NK-92 (cell line): ENCODE measurements at regions not wholly inside any gene's neighbourhood (a gene's known extent, or its start where the extent isn't known, plus 50 kb on each side); places are given as distances from the start of the nearest gene placed in this dataset.
"Not testable (repeated sequence)": the region's sequence is repeated elsewhere in the genome, so short reads cannot be mapped to it uniquely, and the experiment has no call there.

Experiments used
- DNase-seq: peaks from one replicate; lab custom pipeline; 2025; ENCODE audit not compliant: unreplicated experiment; lab: John Stamatoyannopoulos, UW

DNA sequence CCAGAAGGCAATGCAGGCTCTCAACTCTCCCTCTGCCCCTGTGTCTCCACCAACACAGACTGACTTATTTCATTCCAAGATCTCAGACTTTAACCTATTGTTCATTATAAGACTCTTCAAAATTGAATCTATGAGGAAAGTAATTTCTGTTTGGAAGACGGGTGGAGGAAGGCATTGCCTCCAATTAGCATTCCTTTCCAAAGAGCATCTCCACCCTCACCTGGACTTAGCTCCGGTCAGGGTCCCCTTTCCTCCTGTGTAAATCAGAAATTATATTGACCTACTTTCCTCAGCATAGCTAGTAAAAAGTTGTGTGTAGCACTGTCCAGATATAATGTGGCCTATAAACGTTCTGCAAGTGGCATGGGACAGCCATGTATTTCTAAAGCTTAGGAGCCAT, 230.4 kb upstream of the ACVR2A start:
- no peak for DNase-seq

- no peak for DNase-seq
Observed at GRCh38 chr2:147610496-147611040, 234.3 kb upstream of the ACVR2A start.

DNA sequence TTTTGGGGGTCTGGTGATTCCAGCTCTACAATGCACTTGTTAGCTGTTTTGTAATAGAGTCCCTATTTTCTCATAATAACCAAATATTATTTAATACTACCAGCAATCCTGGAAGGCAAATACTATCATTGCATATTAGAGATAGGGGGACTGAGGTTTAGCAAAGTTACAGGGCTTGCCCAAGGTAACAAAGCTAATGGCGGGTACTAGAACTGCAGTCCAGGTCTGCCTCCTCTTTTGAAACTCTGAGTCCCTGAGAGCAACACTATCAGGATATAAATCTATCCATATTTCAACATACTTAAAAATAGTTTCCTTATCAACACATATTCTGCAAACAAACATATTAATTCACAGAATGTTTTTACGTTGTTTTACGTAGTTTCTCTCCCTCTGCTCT, 235.5 kb upstream of the ACVR2A start:
- DNase-seq = no peak

- no peak for DNase-seq
Observed at GRCh38 chr2:147607379-147607778, 237.4 kb upstream of the ACVR2A start.

DNA sequence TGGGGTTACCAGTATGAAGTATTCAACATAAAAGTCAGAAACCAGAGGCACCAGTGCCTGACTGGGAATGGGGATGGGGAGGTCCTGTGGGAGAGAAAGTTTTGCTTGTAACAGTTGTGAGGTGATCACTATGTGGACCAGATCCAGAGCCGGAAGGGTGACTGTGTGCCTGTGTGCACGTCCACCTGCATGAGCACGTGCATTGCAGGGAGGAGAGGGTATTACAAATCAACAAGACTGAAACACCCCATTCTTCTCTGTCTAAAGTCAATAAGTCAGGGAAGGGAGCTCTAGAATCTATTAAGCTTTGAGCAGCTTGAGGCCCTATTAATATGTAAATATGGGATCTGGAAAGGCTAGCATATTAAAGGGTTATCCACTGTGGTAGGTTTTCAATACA, 241.0 kb upstream of the ACVR2A start:
- no peak for DNase-seq

GRCh38 chr2:147603447-147603846, 241.4 kb upstream of the ACVR2A start:
- DNase-seq = no peak

DNA sequence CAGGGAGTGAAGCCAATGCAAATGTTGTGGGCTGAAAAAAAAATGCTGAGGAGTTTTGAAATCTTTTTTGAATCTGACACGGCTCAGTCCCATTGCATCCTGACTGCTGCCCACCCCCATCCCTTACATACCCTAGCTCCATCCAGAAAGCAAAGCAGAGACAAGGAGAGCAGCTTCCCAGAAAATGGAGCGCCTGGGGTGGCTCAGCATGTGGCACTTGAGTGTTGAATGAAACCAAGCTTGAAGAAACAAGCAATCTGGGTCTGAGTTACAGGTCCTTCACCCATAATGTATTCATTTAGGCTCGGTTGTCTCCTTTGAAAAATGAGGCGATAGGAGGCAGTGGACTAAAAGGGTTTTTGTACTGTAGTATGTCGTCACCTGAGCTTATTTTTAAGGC, 244.2 kb upstream of the ACVR2A start:
- DNase-seq = no peak

DNA sequence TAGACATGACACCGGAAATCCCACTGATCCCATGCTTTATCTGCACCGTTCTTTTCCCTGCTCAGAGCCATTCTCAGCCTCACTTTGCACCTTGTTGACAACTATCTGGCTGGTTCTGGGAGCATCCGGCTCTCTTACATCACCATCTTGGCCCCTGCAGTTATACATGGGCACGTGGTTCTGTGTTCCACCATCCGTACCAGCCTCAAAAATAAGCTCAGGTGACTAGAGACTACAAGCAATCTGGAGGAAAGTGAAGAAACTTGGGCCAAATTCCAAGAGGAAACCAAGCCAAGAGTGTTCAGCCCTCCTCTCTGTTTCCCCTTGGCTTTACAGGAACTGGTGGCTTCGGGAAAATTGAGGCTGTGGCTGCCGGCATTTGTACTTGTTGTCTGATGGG, 244.6 kb upstream of the ACVR2A start:
- no peak for DNase-seq

GRCh38 chr2:147595200-147595599, 249.6 kb upstream of the ACVR2A start:
- DNase-seq = no peak

GRCh38 chr2:147594038-147594437, 250.8 kb upstream of the ACVR2A start:
- no peak for DNase-seq

DNA sequence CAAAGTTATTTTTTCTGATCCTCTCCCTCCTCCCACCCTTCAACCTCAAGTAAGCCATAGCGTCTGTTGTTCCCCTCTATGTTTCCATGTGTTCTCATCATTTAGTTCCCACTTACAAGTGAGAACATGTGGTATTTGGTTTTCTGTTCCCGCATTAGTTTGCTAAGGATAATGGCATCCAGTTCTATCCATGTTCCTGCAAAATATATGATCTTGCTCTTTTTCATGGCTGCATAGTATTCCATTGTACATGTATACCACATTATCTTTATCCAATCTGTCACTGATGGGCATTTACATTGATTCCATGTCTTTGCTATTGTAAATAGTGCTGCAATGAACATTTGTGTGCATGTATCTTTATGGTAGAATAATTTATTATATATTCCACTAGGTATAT, 252.0 kb upstream of the ACVR2A start:
- DNase-seq = not testable (repeated sequence)

GRCh38 chr2:147589127-147589526, 255.7 kb upstream of the ACVR2A start:
- no peak for DNase-seq

DNA sequence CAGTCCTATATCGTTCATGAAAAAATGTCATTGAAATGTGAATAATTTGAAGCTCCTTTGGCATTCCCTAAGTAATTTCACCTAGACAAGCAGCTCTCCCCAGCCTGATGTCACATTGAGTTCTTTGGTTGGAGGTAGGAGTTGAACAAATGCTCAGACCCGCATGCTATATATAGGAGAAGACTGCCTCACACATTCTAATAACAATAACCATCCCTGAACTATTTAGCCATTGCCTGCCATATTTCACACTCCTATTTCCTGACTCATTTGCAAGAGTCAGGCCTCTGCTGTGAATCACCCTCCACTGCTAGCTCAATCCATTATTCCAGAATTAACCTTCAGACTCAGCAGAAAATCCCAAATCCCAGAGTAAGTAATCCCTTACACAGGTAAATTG, 256.6 kb upstream of the ACVR2A start:
- DNase-seq = no peak

DNA sequence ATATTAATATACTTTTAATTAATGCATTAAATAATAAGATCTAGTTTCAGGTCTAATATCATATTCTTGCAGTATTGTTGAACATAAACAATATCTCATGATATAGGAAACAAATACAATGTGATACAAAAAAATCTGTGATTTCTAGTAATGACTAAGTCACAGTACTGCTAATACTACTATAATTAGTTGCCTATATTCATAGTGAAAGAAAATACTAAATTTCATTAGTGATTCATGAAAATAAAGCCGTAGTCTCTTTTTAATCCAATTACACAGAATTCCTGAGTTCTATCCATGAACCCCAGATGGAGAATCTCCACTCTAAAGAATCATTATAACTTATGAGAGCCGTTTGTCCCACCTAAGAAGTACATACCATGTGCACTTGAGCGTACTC, 266.3 kb upstream of the ACVR2A start:
- DNase-seq = no peak

- no peak for DNase-seq
Observed at GRCh38 chr2:147577998-147578380, 266.8 kb upstream of the ACVR2A start.

- no peak for DNase-seq
Observed at GRCh38 chr2:147577323-147577997, 267.4 kb upstream of the ACVR2A start.

GRCh38 chr2:147575106-147575505, 269.7 kb upstream of the ACVR2A start:
- no peak for DNase-seq

- no peak for DNase-seq
Observed at GRCh38 chr2:147572622-147573021, 272.2 kb upstream of the ACVR2A start.

- DNase-seq = no peak
Observed at GRCh38 chr2:147569426-147569825, 275.4 kb upstream of the ACVR2A start.

DNA sequence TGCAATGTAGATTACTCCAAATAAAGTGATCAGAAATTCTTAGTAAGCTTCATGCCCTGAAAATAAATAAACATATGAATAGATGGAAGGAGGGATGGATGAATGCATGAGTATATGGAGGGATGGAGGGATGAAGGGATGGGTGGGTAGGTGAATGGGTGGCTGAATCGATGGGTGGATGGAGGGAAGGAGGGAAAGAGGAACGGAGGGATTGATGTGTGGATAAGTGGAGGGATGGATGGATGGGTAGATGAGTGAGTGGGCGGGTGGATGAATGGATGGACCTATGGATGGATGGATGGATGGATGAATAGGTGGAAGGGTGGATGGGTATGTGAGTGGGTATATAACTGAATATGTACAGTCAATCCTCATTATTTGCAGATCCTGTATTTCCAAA, 276.7 kb upstream of the ACVR2A start:
- no peak for DNase-seq

GRCh38 chr2:147567136-147567535, 277.7 kb upstream of the ACVR2A start:
- no peak for DNase-seq

DNA sequence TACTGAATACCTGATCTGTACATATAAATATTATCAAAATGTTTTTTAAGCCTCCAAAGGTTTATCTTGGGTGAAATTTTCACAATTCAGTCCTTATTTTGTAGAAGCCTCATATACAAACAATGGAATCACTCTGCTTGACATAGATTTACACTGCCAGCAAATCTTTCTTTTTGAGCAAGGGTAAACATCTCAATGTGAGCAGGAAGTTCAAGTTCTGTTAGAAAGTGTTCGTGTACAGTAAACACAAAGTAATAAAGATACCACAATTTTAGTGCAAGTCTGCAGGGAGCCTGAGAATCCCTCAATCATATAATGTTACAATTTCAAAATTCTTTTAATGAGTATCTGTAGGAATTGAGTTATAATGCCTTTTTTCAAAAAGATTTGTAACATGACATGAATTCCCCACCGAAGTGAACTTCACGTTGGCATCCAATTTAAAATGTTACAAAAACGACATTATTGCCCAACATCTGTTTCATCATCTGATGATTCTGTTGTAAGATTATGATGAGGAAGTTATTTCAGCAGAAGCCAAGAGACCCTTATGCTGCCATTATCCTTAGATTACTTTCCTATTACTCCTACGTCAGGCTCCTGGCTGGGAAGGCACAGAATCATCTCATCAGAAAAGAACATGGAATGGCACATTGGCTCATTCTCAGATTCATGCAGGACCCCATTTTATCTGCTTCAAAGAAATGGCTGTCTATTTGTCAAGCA, 283.9 kb upstream of the ACVR2A start:
- no peak for DNase-seq
